Gastroesophageal sphincter (tissue), 4 donors: ENCODE measurements at regions not wholly inside any gene's neighbourhood (a gene's known extent, or its start where the extent isn't known, plus 50 kb on each side); places are given as distances from the start of the nearest gene placed in this dataset.
"Not testable (repeated sequence)": the region's sequence is repeated elsewhere in the genome, so short reads cannot be mapped to it uniquely, and the experiment has no call there.

ENCODE experiments used
- ATAC-seq: fragments of 150-250 bp; one replicate; pipeline ENCODE4 v1.9.1; 2016; ENCODE audit warnings: mild to moderate bottlenecking, moderate library complexity
- H3K27ac ChIP-seq, 4 donors: fragments of 200-600 bp; sonication (generic) in 3 of 4; 1 replicate in 3 of 4; 2 replicates in 1 of 4; pipeline ENCODE4 v1.5.1; 2016 to 2019
- H3K27me3 ChIP-seq: fragments of 200-600 bp; sonication (generic); one replicate; pipeline ENCODE4 v1.5.1; 2019
- H3K36me3 ChIP-seq, 2 donors: fragments of 200-600 bp; sonication (generic); one replicate each; pipeline ENCODE4 v1.5.1; 2019; ENCODE audit warnings: control low read depth in 1 of 2
- H3K4me1 ChIP-seq, 3 donors: fragments of 200-600 bp; sonication (generic); 1 replicate in 2 of 3; 2 replicates in 1 of 3; pipeline ENCODE4 v1.5.1; 2016 to 2019; ENCODE audit warnings: control low read depth in 2 of 3
- H3K4me3 ChIP-seq, 2 donors: fragments of 200-600 bp; sonication (generic); one replicate each; pipeline ENCODE4 v1.5.1; 2019; ENCODE audit warnings: mild to moderate bottlenecking in 1 of 2, moderate library complexity in 1 of 2
- H3K9me3 ChIP-seq, 3 donors: fragments of 200-600 bp; sonication (generic); one replicate each; pipeline ENCODE4 v1.5.1; 2017 to 2019; ENCODE audit warnings: control low read depth in 2 of 3
- CTCF ChIP-seq, 4 experiments: fragments of 200-600 bp in 2 of 4; fragments of 450-650 bp in 2 of 4; sonication (generic) in 1 of 4; IDR thresholded peaks; one replicate each; pipeline ENCODE4 v1.5.1; 2017 to 2019; ENCODE audit warnings: antibody characterized with exemption in 4 of 4, mild to moderate bottlenecking in 2 of 4, moderate library complexity in 2 of 4
- EP300 ChIP-seq: sonication (generic); formaldehyde crosslinking; IDR thresholded peaks from one replicate; pipeline ENCODE4 v1.6.1; 2017; ENCODE audit warnings: antibody characterized with exemption, mild to moderate bottlenecking
- POLR2A ChIP-seq, 2 donors: fragments of 450-650 bp; IDR thresholded peaks; one replicate each; pipeline ENCODE4 v1.6.1; 2017; ENCODE audit warnings: antibody characterized with exemption in 2 of 2, mild to moderate bottlenecking in 2 of 2, moderate library complexity in 1 of 2
- POLR2AphosphoS5 ChIP-seq: sonication (generic); formaldehyde crosslinking; IDR thresholded peaks from one replicate; pipeline ENCODE4 v1.6.1; 2017; ENCODE audit warnings: antibody characterized with exemption
- WGBS, 2 donors: methylation state at CpG; one replicate each; pipeline ENCODE4 v1.1.5; 2018; ENCODE audit warnings: low coverage in 1 of 2; 5-methylcytosine and 5-hydroxymethylcytosine counted together

GRCh38 chr4:116627545-116627944, 457.8 kb downstream of the TRAM1L1 start:
- no peaks in the 10 kb centered on the region for H3K27me3 ChIP-seq
- no peaks in the 10 kb centered on the region for H3K36me3 ChIP-seq
- 23 to 62% methylated on average over 1 of the region's 1 CpG for WGBS, 2 donors
- H3K4me3 ChIP-seq: no peak overlapping the region
- H3K27ac ChIP-seq: no peak overlapping the region
- no peaks in the 10 kb centered on the region for H3K9me3 ChIP-seq
- no peak for ATAC-seq
- TF ChIP-seq CTCF (IDR thresholded peaks at IDR 0.05): no peak
- no peak for TF ChIP-seq POLR2AphosphoS5
- no peak for TF ChIP-seq EP300
- no peak for TF ChIP-seq POLR2A (IDR thresholded peaks at IDR 0.05)
- no peaks in the 10 kb centered on the region for H3K4me1 ChIP-seq

GRCh38 chr4:116619508-116619907, 465.9 kb downstream of the TRAM1L1 start:
- WGBS, 2 donors: 61 to 90% methylated on average over 2 to 8 of the region's 8 CpGs
- H3K4me3 ChIP-seq: not testable (repeated sequence)

GRCh38 chr4:116618638-116619037, 466.7 kb downstream of the TRAM1L1 start:
- TF ChIP-seq POLR2A (IDR thresholded peaks at IDR 0.05): no peak
- no peak for TF ChIP-seq POLR2AphosphoS5
- TF ChIP-seq EP300: no peak
- TF ChIP-seq CTCF (IDR thresholded peaks at IDR 0.05): no peak
- WGBS, 2 donors: 0 to 25% methylated on average over 1 of the region's 1 CpG
- H3K27ac ChIP-seq: no peak overlapping the region
- no peaks in the 10 kb centered on the region for H3K9me3 ChIP-seq
- H3K4me3 ChIP-seq: no peak overlapping the region
- H3K27me3 ChIP-seq: no peaks in the 10 kb centered on the region
- no peaks in the 10 kb centered on the region for H3K4me1 ChIP-seq
- H3K36me3 ChIP-seq: no peaks in the 10 kb centered on the region
- no peak for ATAC-seq

More at GRCh38 chr4:116619508-116619907, 465.9 kb downstream of the TRAM1L1 start:
- H3K27ac ChIP-seq, H3K36me3 ChIP-seq, H3K9me3 ChIP-seq, ATAC-seq, H3K4me1 ChIP-seq, H3K27me3 ChIP-seq: not testable (repeated sequence)

- no peak overlapping the region for H3K4me3 ChIP-seq
- TF ChIP-seq POLR2A (IDR thresholded peaks at IDR 0.05) (no peak), POLR2AphosphoS5 (no peak), CTCF (IDR thresholded peaks at IDR 0.05) (no peak), EP300 (no peak)
- H3K36me3 ChIP-seq: no peaks in the 10 kb centered on the region
- no peak overlapping the region for H3K27ac ChIP-seq
- ATAC-seq: no peak
- no peaks in the 10 kb centered on the region for H3K27me3 ChIP-seq
- no peaks in the 10 kb centered on the region for H3K9me3 ChIP-seq
- WGBS, 2 donors: 43 to 44% methylated on average over 2 of the region's 2 CpGs
- H3K4me1 ChIP-seq: no peaks in the 10 kb centered on the region
These were observed 482.3 kb downstream of the TRAM1L1 start for GRCh38 chr4:116603096-116603495.

GRCh38 chr4:116599859-116600258, 485.5 kb downstream of the TRAM1L1 start:
- no peak for TF ChIP-seq POLR2AphosphoS5
- no peak for TF ChIP-seq POLR2A (IDR thresholded peaks at IDR 0.05)
- TF ChIP-seq CTCF (IDR thresholded peaks at IDR 0.05): no peak
- TF ChIP-seq EP300: no peak
- no peak overlapping the region for H3K4me3 ChIP-seq
- no peak for ATAC-seq
- H3K27ac ChIP-seq: no peak overlapping the region
- no peaks in the 10 kb centered on the region for H3K9me3 ChIP-seq
- H3K36me3 ChIP-seq: no peaks in the 10 kb centered on the region
- no CpG with 5 or more reads among the region's 11 CpGs for WGBS, 2 donors
- H3K27me3 ChIP-seq: no peaks in the 10 kb centered on the region
- no peaks in the 10 kb centered on the region for H3K4me1 ChIP-seq
